ENCODE measurements at regions not wholly inside any gene's neighbourhood (a gene's known extent, or its start where the extent isn't known, plus 50 kb on each side); places are given as distances from the start of the nearest gene placed in this dataset.

DNA sequence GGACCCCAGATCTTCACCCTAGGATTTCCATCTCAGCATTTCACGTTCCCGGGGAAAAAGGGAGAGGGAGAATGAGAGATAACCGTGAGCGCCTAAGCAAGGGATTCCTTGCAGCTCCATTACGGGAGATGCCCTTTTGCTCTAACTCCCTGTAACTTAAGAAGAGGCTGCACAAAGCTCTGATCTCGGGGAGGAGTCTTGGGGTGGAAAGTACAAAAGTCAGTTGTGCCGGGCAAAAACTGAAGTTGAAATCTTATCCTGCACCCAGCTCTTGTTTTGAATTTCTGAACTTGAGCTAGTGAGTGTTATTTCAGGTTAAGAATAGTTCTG, 256.4 kb upstream of the SOX21 start:
- TF ChIP-seq CTCF (IDR thresholded peaks at IDR 0.05) (no peak), EP300 (IDR thresholded peaks at IDR 0.05; ENCODE audit: low read depth) (no peak), POLR2A (IDR thresholded peaks at IDR 0.05) (no peak)
